GM12878 (cell line): ENCODE measurements at regions not wholly inside any gene's neighbourhood (a gene's known extent, or its start where the extent isn't known, plus 50 kb on each side); places are given as distances from the start of the nearest gene placed in this dataset.

Experiments
- ATAC-seq: fragments of 200-7000 bp; cut with Tn5 transposase; 3 replicates; pipeline ENCODE4 v1.9.1; 2020; ENCODE audit warnings: mild to moderate bottlenecking, moderate library complexity
- BruUV-seq: library from RNA; stranded (reverse); fragments of 400-500 nt; replicated peaks from 2 replicates; lab custom pipeline; 2021; lab: Mats Ljungman, UMichigan
- CTCF ChIA-PET: fragments of 300-600 bp; sonication (Branson Sonifier 250); formaldehyde crosslinking; extraction: SDS; loops from one replicate; lab custom pipeline; 2021; ENCODE audit warnings: inconsistent platforms; lab: Yijun Ruan, JAX
- POLR2A ChIA-PET: fragments of 350-600 bp; formaldehyde crosslinking; extraction: SDS; loops from one replicate; lab custom pipeline; 2021; ENCODE audit warnings: inconsistent platforms; lab: Charles Lee
- RAD21 ChIA-PET: fragments of 300-600 bp; sonication (Branson Sonifier 250); formaldehyde crosslinking; loops from one replicate; lab custom pipeline; 2023; ENCODE audit warnings: antibody characterized with exemption; ENCODE audit not compliant: unreplicated experiment; lab: Charles Lee
- SMC1A ChIA-PET: fragments of 300-600 bp; sonication (Branson Sonifier 250); formaldehyde crosslinking; loops from one replicate; lab custom pipeline; 2023; ENCODE audit not compliant: unreplicated experiment, uncharacterized antibody; lab: Charles Lee
- DNase-seq: peaks from one replicate; pipeline ENCODE4 v3.0.0-alpha.2; 2011; ENCODE audit warnings: low read depth, low spot score
- FAIRE-seq: peaks from 3 replicates; lab custom pipeline; 2011; peaks lifted over from hg19 to GRCh38; lab: Jason Lieb, UNC
- H2AFZ ChIP-seq: 2 replicates; pipeline ENCODE4 v1.6.0; 2011; ENCODE audit warnings: low read depth, low read length, control low read depth; ENCODE audit not compliant: control insufficient read depth
- H3K27ac ChIP-seq: 2 replicates; pipeline ENCODE4 v1.5.1; 2011; ENCODE audit warnings: control low read depth; ENCODE audit not compliant: control insufficient read depth, insufficient read depth
- H3K27me3 ChIP-seq, 2 experiments: replicated peaks in 1 of 2; 2 replicates each; pipeline versions ENCODE4 v1.6.0 to v1.6.1; 2011; ENCODE audit warnings: low read length in 1 of 2; ENCODE audit not compliant: control insufficient read depth in 2 of 2, insufficient read depth in 2 of 2
- H3K36me3 ChIP-seq, 2 experiments: 2 replicates each; pipeline ENCODE4 v1.5.1; 2011; ENCODE audit warnings: low read length in 1 of 2; ENCODE audit not compliant: control insufficient read depth in 2 of 2, insufficient read depth in 2 of 2
- H3K4me1 ChIP-seq: 2 replicates; pipeline ENCODE4 v1.6.1; 2011; ENCODE audit warnings: mild to moderate bottlenecking, low read length, moderate library complexity, mixed read lengths; ENCODE audit not compliant: control insufficient read depth, insufficient read depth
- H3K4me2 ChIP-seq: 2 replicates; pipeline ENCODE4 v1.6.0; 2011; ENCODE audit warnings: control low read depth; ENCODE audit not compliant: control insufficient read depth, insufficient read depth
- H3K4me3 ChIP-seq: fragments of 200-600 bp; sonication (generic); 2 replicates; pipeline ENCODE4 v1.5.1; 2016
- H3K79me2 ChIP-seq: 2 replicates; pipeline ENCODE4 v1.6.0; 2011; ENCODE audit warnings: low read length; ENCODE audit not compliant: control insufficient read depth, insufficient read depth
- H3K9ac ChIP-seq: 2 replicates; pipeline ENCODE4 v1.8.0; 2011; ENCODE audit warnings: low read length, control low read depth, mixed read lengths; ENCODE audit not compliant: control insufficient read depth, insufficient read depth
- H3K9me3 ChIP-seq: replicated peaks from 3 replicates; pipeline ENCODE4 v1.5.1; 2011; ENCODE audit warnings: mild to moderate bottlenecking, low read length; ENCODE audit not compliant: control insufficient read depth, insufficient read depth
- H4K20me1 ChIP-seq: 2 replicates; pipeline ENCODE4 v1.6.0; 2011; ENCODE audit not compliant: control insufficient read depth, insufficient read depth
- BMI1 ChIP-seq: fragments of 450-650 bp; IDR thresholded peaks from 2 replicates; pipeline ENCODE4 v1.6.1; 2016; ENCODE audit warnings: mild to moderate bottlenecking, moderate library complexity, borderline replicate concordance
- EZH2 ChIP-seq: IDR thresholded peaks from 2 replicates; pipeline ENCODE4 v1.6.1; 2012; ENCODE audit warnings: low read depth, mild to moderate bottlenecking, control low read depth, inconsistent platforms, low read length, borderline replicate concordance; ENCODE audit not compliant: control insufficient read depth
- HDAC6 ChIP-seq: fragments of 200-600 bp; sonication (generic); IDR thresholded peaks from one replicate; pipeline ENCODE4 v1.8.0; 2017; ENCODE audit warnings: antibody characterized with exemption; ENCODE audit not compliant: unreplicated experiment
- IRF5 ChIP-seq: fragments of 450-650 bp; IDR thresholded peaks from 2 replicates; pipeline ENCODE4 v1.6.1; 2017; ENCODE audit warnings: borderline replicate concordance
- JUND ChIP-seq: IDR thresholded peaks from 2 replicates; pipeline ENCODE4 v1.6.1; 2012; ENCODE audit warnings: low read depth, mild to moderate bottlenecking, low read length, improper control_type of control experiment, moderate library complexity
- NR2F1 ChIP-seq: fragments of 450-650 bp; conservative IDR thresholded peaks from 2 replicates; pipeline ENCODE4 v1.6.1; 2017; ENCODE audit warnings: mild to moderate bottlenecking
- PAX5 ChIP-seq: IDR thresholded peaks from 2 replicates; pipeline ENCODE4 v1.6.1; 2011; ENCODE audit warnings: low read depth, low read length, borderline replicate concordance
- RELA ChIP-seq: fragments of 450-650 bp; IDR thresholded peaks from 2 replicates; pipeline ENCODE4 v1.8.0; 2014; ENCODE audit warnings: borderline replicate concordance; ENCODE audit not compliant: partially characterized antibody
- TCF7 ChIP-seq: IDR thresholded peaks from 2 replicates; pipeline ENCODE4 v1.6.1; 2014; ENCODE audit warnings: antibody characterized with exemption, borderline replicate concordance
- WRNIP1 ChIP-seq: IDR thresholded peaks from 2 replicates; pipeline ENCODE4 v1.6.1; 2011; ENCODE audit warnings: low read depth, low read length, improper control_type of control experiment, borderline replicate concordance
- YBX1 ChIP-seq: fragments of 450-650 bp; IDR thresholded peaks from 2 replicates; pipeline ENCODE4 v1.6.1; 2016; ENCODE audit warnings: antibody characterized with exemption
- ZNF622 ChIP-seq: fragments of 450-650 bp; IDR thresholded peaks from 2 replicates; pipeline ENCODE4 v1.6.1; 2017; ENCODE audit warnings: mild to moderate bottlenecking, inconsistent platforms
- ZSCAN29 ChIP-seq: fragments of 450-650 bp; IDR thresholded peaks from 2 replicates; pipeline ENCODE4 v1.6.1; 2017; ENCODE audit warnings: mild to moderate bottlenecking, moderate library complexity
- WGBS: methylation state at CpG from one replicate; pipeline ENCODE4 v1.1.6; 2016; ENCODE audit warnings: low lambda C conversion rate; ENCODE audit not compliant: insufficient replicate concordance, insufficient coverage; ENCODE audit errors: missing lambda C conversion rate; 5-methylcytosine and 5-hydroxymethylcytosine counted together
- in situ Hi-C: fragments of 300-500 bp; cut with MboI; formaldehyde crosslinking; loops from 9 replicates; pipeline ENCODE4 v1.14.3; 2018; ENCODE audit warnings: mixed read lengths
- intact Hi-C: fragments of 100-400 bp; cut with micrococcal nuclease; formaldehyde crosslinking; loops from one replicate; pipeline ENCODE4 v1.14.2; 2022; ENCODE audit not compliant: unreplicated experiment

GRCh38 chr7:106795084-106795876 lies 69.8 kb upstream of the PIK3CG start:
- 79% methylated on average over 6 of the region's 6 CpGs for WGBS
- Histone ChIP-seq H4K20me1 (no peaks in the 10 kb centered on the region), H3K27me3 (no peaks in the 10 kb centered on the region; a peak in 1 of 4 replicates), H3K27ac (no peak overlapping the region), H3K4me3 (no peak overlapping the region), H3K4me2 (no peak overlapping the region), H3K36me3 (no peaks in the 10 kb centered on the region)
- ATAC-seq, result peak; percentile 22
- SMC1A ChIA-PET, result interaction anchor here (0.6 to 6.8 kb wide), 5 partner anchors 9 to 1242 kb away, joined by 3 to 142 read pairs (median 3); no protein-coding TSS in a partner anchor
- BruUV-seq, result no TSS peak
- no peak for FAIRE-seq
- TF ChIP-seq ZNF622 (no peak), EZH2 (no peak), BMI1 (no peak), WRNIP1 (no peak), ZSCAN29 (no peak), TCF7 (no peak), HDAC6 (no peak), IRF5 (no peak), PAX5 (no peak), NR2F1 (no peak), JUND (no peak), YBX1 (no peak), RELA (no peak)
- TF ChIP-seq, all 136 proteins: peak for 0
- no peaks in the 10 kb centered on the region for H3K79me2 ChIP-seq
- intact Hi-C loops, result loop anchor here (5.0 kb wide), 1 partner anchor 72 kb away; the partner anchor contains the start of gene PIK3CG
- in situ Hi-C loops, result loop anchor here (10.0 kb wide), 2 partner anchors 930 to 1080 kb away; no protein-coding TSS in a partner anchor
- no peak for DNase-seq
- H3K4me1 ChIP-seq, result peaks cover 11% of the 10 kb centered on the region
- H2AFZ ChIP-seq, result no peak overlapping the region; the same call in 1 of the 2 replicates
- POLR2A ChIA-PET, result no interaction called here
- RAD21 ChIA-PET, result interaction anchor here (1.1 to 1.3 kb wide), 3 partner anchors 352 to 357 kb away, joined by 4 to 7 read pairs (median 6); no protein-coding TSS in a partner anchor
- H3K9ac ChIP-seq, result no peak overlapping the region
- CTCF ChIA-PET, result interaction anchor here (0.7 to 7.1 kb wide), 7 partner anchors 16 to 382 kb away, joined by 3 to 203 read pairs (median 5); partner anchors contain the start of gene HBP1
- no peaks in the 10 kb centered on the region for H3K9me3 ChIP-seq
